ENCODE measurements at regions not wholly inside any gene's neighbourhood (a gene's known extent, or its start where the extent isn't known, plus 50 kb on each side); places are given as distances from the start of the nearest gene placed in this dataset.

DNA sequence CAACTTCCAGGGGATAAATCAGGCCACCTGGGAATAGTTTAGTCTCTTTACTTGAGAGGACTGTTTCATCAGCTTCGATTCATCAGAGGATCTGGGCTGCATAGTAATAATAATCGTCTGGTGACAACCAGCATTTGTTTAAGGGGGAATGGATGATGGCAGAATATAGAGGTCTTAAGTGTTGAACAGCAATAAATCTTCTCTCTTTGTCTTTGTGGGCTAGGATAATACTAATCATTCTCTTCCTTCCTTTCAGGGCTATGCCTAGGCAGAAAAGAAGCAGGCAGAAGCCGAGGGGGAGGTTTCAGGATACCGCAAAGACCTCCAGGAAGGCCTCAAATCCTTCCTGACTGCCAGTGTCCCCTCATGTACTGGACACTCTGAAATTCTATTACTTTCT lies 150.4 kb upstream of the GAREM1 start:
- Mint-ChIP-seq H3K27me3 (no peaks in the 10 kb centered on the region), H3K9me3 (no peaks in the 10 kb centered on the region), H3K4me1 (no peaks in the 10 kb centered on the region), H3K27ac (no peak overlapping the region), H3K4me3 (no peak overlapping the region)
- ATAC-seq (no peak), DNase-seq (no peak)

DNA sequence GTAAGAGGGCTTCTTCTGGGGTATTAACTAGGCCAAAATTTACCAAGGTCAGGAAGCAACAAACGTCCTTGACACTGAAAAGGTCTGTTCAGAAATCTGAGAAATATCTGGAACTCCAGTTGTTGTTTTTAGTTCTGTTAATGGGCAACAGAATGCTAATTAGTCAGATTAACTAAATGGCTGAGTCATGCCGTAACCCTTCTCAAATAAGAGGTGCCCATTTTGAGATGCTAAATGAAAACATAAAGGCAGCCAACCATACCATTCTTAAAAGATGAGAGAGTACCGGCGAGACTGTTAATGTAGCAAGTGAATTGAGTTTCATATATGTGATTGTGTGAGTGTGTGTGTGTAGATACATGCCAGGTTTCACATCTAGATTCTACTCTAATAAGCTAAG lies 147.9 kb upstream of the GAREM1 start:
- ATAC-seq (no peak), DNase-seq (no peak)
- Mint-ChIP-seq H3K4me1 (no peaks in the 10 kb centered on the region), H3K27ac (no peak overlapping the region), H3K4me3 (no peak overlapping the region), H3K27me3 (peaks cover 7% of the 10 kb centered on the region), H3K9me3 (no peaks in the 10 kb centered on the region)

DNA sequence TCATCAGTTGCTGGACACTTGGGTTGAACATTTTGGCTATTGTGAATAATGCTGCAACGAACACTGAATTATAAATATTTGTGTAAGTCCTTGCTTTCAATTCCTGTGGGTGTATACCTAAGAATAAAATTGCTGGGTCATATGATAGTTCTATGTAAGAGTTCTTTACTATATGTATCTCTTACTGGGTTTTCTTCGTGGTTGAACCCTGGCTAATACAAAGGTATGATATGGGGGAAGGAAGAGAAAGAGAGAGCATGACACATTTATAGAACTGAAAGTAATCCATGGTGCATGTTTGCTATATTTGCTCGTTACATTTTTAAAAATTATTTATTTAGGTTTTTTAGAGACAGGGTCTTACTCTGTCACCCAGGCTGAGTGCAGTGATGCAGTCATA lies 143.1 kb upstream of the GAREM1 start:
- H3K27ac Mint-ChIP-seq = no peak overlapping the region
- DNase-seq = no peak
- H3K4me3 Mint-ChIP-seq = no peak overlapping the region
- ATAC-seq = no peak
- peaks cover 13% of the 10 kb centered on the region for H3K27me3 Mint-ChIP-seq
- no peaks in the 10 kb centered on the region for H3K9me3 Mint-ChIP-seq
- H3K4me1 Mint-ChIP-seq = no peaks in the 10 kb centered on the region

DNA sequence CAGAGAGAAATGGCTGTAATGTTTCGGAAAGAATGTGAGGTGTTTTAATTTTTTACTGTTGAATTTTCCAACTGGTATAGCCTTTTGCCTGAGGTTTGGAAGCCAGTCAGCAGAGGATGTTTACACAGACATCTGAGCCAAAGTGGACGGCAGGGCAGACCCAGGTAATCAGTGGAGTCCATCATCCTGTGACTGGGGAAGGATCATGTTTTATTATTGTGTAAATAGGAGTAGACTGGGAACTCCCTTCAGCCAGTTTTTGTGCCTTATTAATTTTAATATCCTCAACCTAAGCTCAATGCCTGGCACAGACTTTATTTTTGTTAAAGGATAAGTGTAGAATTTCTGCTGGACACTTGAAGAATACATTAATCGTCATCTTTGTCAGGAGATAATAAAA lies 142.0 kb upstream of the GAREM1 start:
- Mint-ChIP-seq H3K4me1 (no peaks in the 10 kb centered on the region), H3K9me3 (no peaks in the 10 kb centered on the region)

DNA sequence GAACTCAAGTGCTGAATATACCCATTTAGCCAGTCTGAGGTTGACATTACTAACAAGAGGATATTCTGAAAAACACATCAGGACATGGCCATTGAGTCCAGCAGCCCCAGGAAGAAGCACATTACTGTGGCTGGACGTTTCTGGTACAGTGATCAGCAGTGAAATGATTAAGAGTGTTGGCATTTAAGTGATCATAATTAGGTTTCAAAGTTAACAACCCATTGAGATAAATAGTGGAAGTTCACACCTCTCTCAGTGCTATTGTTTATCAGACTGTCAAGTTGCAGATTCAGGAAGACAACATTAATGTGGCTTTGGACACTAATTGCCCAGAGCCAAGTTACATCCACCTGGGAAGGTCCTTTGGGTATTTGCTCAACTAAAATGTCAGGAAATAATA lies 139.5 kb upstream of the GAREM1 start:
- H3K27me3 Mint-ChIP-seq = peaks cover 13% of the 10 kb centered on the region
- H3K4me3 Mint-ChIP-seq = no peak overlapping the region
- no peak overlapping the region for H3K27ac Mint-ChIP-seq
- H3K4me1 Mint-ChIP-seq = no peaks in the 10 kb centered on the region
- H3K9me3 Mint-ChIP-seq = no peaks in the 10 kb centered on the region
- ATAC-seq (no peak), DNase-seq (no peak)

More for the DNA sequence above, 142.0 kb upstream of the GAREM1 start:
- DNase-seq = no peak
- no peak overlapping the region for H3K27ac Mint-ChIP-seq
- ATAC-seq = no peak
- peaks cover 13% of the 10 kb centered on the region for H3K27me3 Mint-ChIP-seq
- H3K4me3 Mint-ChIP-seq = no peak overlapping the region

DNA sequence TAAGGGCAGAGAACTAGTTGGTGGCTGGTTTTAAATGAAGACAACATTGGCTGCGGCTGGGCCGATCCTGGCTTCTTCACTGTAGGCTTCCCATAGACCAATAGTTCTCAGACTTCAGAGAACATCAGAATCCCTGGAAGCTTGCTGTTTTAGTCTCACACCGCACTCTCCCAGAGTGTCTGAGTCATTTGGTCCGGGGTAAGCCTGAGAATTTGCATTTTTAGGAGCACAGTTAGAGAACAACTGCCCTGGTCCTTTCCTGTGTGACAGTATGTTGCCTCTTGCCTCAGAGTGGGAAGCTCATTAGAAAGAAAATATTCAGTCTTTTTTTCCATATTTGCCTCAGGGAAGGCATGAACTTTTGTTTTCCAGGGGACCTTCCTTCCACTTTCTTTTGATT lies 137.1 kb upstream of the GAREM1 start:
- no peak for ATAC-seq
- Mint-ChIP-seq H3K27ac (no peak overlapping the region), H3K27me3 (peaks cover 6% of the 10 kb centered on the region), H3K4me3 (no peak overlapping the region), H3K4me1 (no peaks in the 10 kb centered on the region), H3K9me3 (no peaks in the 10 kb centered on the region)
- no peak for DNase-seq

DNA sequence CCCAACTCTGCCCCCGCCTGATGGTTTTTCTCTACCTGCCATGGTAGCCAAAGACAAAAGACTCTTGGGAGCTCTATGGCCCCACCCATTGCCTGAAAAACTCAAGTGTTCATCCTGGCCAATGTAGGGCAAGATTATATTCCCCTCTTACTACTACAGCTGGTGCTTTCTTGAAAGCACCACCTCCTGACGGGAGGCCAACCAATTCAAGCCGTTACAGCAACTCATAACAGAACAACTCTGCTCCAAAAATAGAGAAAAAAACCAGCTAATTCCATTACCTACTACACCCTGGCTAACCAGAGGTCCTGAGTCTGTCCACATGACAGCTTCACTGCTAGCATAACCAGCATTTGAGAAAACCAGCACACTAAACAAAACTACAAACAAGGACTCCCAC lies 127.5 kb upstream of the GAREM1 start:
- H3K27ac Mint-ChIP-seq = no peak overlapping the region
- ATAC-seq = no peak

DNA sequence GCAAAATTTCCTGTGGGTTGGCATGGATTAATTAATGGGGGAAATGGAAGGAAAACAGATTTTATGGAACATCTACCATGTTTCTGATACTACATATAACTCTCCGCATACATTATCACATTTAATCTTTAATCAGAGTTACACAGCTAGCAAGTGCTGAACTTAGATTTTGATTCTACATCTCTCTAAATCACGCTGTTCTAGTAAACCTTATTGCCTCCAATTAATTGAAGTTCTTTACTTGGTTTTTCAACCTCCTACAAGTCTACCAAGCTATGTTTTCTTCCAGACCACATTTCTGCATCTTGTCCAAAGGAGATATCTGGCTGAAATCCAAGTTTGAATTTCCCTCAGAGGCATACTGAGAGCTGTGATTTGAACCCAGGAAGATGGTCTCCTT lies 125.8 kb upstream of the GAREM1 start:
- DNase-seq (no peak), ATAC-seq (no peak)
- H3K4me1 Mint-ChIP-seq = no peaks in the 10 kb centered on the region
- no peak overlapping the region for H3K4me3 Mint-ChIP-seq
- H3K27me3 Mint-ChIP-seq = peaks cover 10% of the 10 kb centered on the region
- no peak overlapping the region for H3K27ac Mint-ChIP-seq
- H3K9me3 Mint-ChIP-seq = peaks cover 4 to 17% of the 10 kb centered on the region in 2 donors

More for the DNA sequence above, 127.5 kb upstream of the GAREM1 start:
- H3K4me1 Mint-ChIP-seq = no peaks in the 10 kb centered on the region
- DNase-seq = no peak
- no peak overlapping the region for H3K4me3 Mint-ChIP-seq
- H3K27me3 Mint-ChIP-seq = peaks cover 10% of the 10 kb centered on the region
- peaks cover 4 to 17% of the 10 kb centered on the region in 2 donors for H3K9me3 Mint-ChIP-seq

DNA sequence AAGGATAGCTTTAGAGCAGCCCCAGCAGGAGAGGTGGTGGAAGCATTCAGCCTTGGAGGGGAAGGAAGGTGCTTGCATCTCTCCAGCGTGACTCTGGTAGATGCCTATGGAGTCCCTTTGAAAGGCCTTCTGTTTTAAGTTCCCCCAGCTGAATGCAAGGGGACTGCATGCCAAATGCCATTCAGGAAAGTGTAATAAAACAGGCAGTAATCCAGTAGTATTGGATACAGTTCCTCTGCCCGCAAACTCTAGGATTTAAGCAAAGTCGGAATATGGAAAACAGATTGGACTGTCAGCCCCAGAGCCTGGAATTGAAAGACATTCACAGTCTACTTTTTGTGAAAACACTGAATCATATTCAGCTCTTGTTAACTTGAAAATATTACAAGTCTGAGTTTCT lies 125.2 kb upstream of the GAREM1 start:
- DNase-seq (no peak), ATAC-seq (no peak)
- peaks cover 4 to 17% of the 10 kb centered on the region in 2 donors for H3K9me3 Mint-ChIP-seq
- H3K27ac Mint-ChIP-seq = no peak overlapping the region
- peaks cover 10% of the 10 kb centered on the region for H3K27me3 Mint-ChIP-seq
- H3K4me1 Mint-ChIP-seq = no peaks in the 10 kb centered on the region
- H3K4me3 Mint-ChIP-seq = no peak overlapping the region

DNA sequence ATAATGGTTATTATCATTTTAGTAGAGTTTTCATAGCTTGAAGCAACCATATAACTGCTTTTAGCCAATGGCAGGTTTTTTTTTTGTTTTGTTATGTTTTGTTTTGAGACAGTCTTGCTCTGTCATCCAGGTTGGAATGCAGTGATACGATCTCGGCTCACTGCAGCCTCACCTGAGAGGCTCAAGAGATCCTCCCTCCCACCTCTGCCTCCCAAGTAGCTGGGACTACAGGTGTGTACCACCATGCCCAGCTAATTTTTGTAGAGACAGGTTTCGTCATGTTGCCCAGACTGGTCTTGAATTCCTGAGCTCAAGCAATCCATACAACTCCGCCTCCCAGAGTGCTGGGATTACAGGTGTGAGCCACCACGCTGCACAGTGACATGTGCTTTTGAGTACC lies 117.5 kb upstream of the GAREM1 start:
- Mint-ChIP-seq H3K27ac (no peak overlapping the region), H3K27me3 (peaks cover 19% of the 10 kb centered on the region), H3K4me1 (no peaks in the 10 kb centered on the region), H3K4me3 (no peak overlapping the region), H3K9me3 (peaks cover 0 to 10% of the 10 kb centered on the region in 2 donors)
- no peak for DNase-seq
- no peak for ATAC-seq

DNA sequence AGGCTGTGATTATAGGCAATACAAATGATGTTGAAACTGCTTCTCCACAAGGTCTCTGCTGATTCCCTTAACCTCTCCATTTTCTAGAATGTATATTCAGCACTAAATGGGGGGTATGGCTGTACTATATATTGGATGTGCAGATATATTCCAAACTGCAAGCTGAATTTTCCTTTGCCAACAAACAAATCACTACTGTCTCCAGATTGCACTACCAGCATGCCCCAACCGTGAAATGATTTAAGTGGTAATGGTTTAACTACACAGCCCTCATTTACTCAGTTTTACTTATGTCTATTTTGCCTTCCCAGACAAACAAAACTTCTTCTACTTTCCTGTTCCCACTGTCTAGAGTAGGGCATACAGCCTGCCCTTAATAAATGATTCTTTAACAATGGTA lies 112.7 kb upstream of the GAREM1 start:
- Mint-ChIP-seq H3K27me3 (peaks cover 40% of the 10 kb centered on the region), H3K4me1 (no peaks in the 10 kb centered on the region), H3K9me3 (no peaks in the 10 kb centered on the region), H3K4me3 (no peak overlapping the region), H3K27ac (no peak overlapping the region)
- ATAC-seq = no peak
- DNase-seq = no peak

DNA sequence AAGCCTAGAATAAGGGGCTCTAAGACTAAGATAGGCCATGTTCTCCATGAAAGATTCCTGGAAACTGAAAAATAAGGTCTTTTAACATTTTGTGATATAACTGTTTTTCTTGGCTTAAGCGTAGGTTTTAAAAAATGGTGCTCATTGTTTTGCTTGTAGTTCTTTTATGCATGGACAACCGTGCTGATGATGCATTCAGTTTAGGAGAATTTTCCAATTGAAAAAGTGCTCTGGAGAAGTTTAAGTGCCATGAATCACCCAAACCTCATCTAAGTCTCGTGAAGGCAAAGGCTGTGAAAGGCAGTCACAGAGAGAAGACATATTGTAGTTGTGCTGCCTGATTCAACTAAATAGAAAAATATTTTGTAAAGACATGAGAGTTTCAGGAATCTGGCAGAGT lies 111.8 kb upstream of the GAREM1 start:
- Mint-ChIP-seq H3K4me3 (no peak overlapping the region), H3K4me1 (no peaks in the 10 kb centered on the region), H3K27me3 (peaks cover 40% of the 10 kb centered on the region), H3K27ac (no peak overlapping the region), H3K9me3 (no peaks in the 10 kb centered on the region)
- ATAC-seq (no peak), DNase-seq (no peak)

DNA sequence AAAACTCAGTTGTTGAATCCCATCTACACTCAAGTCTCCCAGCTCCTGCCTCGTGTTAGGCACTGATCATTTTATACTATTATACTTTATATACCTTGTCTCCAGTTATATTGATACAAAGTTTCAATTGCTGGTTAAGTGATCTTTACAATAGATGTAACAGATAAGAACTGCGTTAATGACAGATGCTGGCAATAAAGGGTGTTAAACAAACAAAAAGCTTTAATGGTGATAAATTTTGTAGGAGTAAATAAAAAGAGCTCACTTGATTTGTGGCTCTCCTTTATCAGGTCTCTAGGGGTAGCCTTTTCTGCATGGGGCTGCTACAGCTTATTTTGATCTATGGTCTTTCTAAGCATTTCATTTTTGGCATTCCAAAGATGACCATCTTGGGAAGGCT lies 106.9 kb upstream of the GAREM1 start:
- H3K9me3 Mint-ChIP-seq = no peaks in the 10 kb centered on the region
- DNase-seq (no peak), ATAC-seq (no peak)
- H3K4me1 Mint-ChIP-seq = no peaks in the 10 kb centered on the region
- no peak overlapping the region for H3K4me3 Mint-ChIP-seq
- peaks cover 31% of the 10 kb centered on the region for H3K27me3 Mint-ChIP-seq
- H3K27ac Mint-ChIP-seq = no peak overlapping the region

DNA sequence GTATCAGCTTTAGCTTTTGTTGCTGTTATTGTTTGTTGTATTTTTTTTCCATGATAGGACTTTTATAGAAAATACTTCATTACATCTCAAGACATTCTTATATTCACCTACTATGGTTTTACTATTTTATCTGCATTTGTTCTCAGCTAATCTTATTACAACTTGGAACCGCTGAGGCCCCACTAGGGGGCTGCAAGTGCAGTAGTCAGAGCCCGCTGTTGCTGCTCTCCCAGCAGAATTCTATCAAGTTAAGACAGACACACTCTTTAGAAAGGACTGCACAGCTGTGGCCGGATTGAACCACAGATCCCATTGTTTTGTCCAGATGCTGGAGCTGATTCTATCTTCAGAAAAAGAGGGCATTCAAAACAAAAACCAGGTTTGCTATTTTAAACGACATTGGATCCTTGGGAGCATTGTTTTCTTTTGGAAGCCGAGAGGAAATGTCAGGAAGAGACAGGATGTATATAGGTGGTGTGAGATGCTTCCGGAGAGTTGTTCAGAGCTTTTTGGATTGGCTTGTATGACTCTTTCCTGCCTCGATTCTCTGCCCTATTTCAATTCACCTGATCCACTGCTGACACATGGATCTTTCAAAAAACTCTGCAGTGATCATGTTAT lies 105.7 kb upstream of the GAREM1 start:
- no peaks in the 10 kb centered on the region for H3K9me3 Mint-ChIP-seq
- H3K27me3 Mint-ChIP-seq = peaks cover 35% of the 10 kb centered on the region
- DNase-seq (no peak), ATAC-seq (no peak)
- H3K4me3 Mint-ChIP-seq = no peak overlapping the region
- H3K27ac Mint-ChIP-seq = no peak overlapping the region
- no peaks in the 10 kb centered on the region for H3K4me1 Mint-ChIP-seq

DNA sequence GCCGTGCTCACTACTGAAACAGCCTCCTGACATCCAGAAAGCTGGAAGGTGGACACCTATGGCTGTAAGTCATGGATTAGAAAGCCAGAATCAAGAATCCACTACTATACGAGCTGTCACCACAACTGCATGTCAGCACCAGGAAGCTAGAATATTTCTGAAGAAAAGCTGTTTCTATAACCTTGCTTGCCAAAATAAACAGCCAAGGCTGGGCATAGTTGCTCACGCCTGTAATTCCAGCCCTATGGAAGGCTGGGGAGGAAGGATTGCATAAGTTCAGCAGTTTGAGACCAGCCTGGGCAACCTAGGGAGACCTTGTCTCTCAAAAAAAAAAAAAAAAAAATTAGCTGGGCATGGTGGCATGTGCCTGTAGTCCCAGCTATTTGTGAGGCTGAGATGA lies 96.3 kb upstream of the GAREM1 start:
- no peak overlapping the region for H3K4me3 Mint-ChIP-seq

DNA sequence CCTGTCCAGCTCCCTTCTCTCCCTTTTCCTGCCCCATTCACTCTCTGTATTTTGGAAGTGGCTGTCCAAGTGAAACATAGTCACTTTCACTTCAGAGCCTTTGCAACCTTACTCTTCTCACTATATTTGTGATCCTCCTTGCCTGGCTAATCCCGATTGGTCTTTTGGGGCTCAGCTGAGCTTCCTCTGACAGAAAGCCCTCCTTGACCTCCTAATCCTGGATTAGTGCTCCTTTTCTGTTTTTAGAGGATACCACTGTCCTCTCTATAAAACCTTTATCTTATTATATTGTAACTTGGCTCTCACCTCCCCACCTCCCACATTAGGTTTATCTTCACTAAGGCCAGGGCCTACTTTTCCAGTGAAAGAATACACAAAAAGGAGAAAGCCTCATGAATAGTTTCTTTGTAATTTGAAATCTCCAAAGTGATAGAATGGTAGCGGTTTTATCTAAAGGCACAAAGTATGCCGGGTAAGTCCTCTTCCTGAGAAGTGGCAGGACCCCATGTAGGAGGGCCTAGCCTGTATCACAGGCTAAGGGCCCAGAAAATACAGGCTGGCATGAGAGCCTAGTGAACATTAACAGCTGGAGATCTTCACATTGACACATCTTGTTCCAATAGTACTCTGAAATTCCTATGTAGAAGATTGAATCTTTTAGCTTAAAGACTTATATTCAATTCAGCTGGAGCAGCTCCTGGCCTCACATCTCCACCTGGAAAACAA lies 83.1 kb upstream of the GAREM1 start:
- Mint-ChIP-seq H3K27ac (no peak overlapping the region), H3K4me3 (no peak overlapping the region), H3K4me1 (peaks cover 4% of the 10 kb centered on the region), H3K27me3 (peaks cover 15% of the 10 kb centered on the region), H3K9me3 (no peaks in the 10 kb centered on the region)
- ATAC-seq (no peak), DNase-seq (no peak)

More for the DNA sequence above, 96.3 kb upstream of the GAREM1 start:
- Mint-ChIP-seq H3K27ac (no peak overlapping the region), H3K27me3 (no peaks in the 10 kb centered on the region), H3K4me1 (no peaks in the 10 kb centered on the region), H3K9me3 (no peaks in the 10 kb centered on the region)
- no peak for ATAC-seq
- DNase-seq = no peak

DNA sequence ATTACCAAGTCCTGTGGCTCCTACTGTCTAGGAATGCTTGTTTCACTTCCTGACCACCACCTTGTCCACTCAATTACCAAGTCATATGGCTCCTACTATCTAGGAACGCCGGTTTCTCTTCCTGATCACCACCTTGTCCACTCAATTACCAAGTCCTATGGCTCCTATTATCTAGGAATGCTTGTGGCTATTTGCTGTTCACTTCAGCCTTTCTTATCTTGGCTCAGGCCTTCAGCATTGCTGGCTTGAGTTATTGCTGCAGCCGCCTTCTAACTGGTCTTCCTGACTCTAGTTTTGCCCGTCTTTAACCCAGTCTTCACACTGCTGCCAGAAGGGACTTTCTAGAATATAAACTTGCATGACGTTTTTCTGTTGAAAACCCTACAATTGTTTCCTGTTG lies 82.5 kb upstream of the GAREM1 start:
- peaks cover 4% of the 10 kb centered on the region for H3K4me1 Mint-ChIP-seq
- no peak overlapping the region for H3K4me3 Mint-ChIP-seq
- no peaks in the 10 kb centered on the region for H3K9me3 Mint-ChIP-seq
- peaks cover 21% of the 10 kb centered on the region for H3K27me3 Mint-ChIP-seq
- DNase-seq (no peak), ATAC-seq (no peak)
- no peak overlapping the region for H3K27ac Mint-ChIP-seq

Measured in stimulated activated naive CD8-positive, alpha-beta T cell treated with anti-CD3 and anti-CD28 coated beads, Interleukin-15, amount 100 ng/mL, for 72 hours (primary cell).